Activated CD4-positive, alpha-beta T cell treated with anti-CD3 and anti-CD28 coated beads, Interleukin-2, amount 50 U/mL, for 16 hours (primary cell): ENCODE measurements at regions not wholly inside any gene's neighbourhood (a gene's known extent, or its start where the extent isn't known, plus 50 kb on each side); places are given as distances from the start of the nearest gene placed in this dataset.

Experiments used
- DNase-seq: peaks from one replicate; pipeline ENCODE4 v3.0.0-alpha.2; 2020

DNA sequence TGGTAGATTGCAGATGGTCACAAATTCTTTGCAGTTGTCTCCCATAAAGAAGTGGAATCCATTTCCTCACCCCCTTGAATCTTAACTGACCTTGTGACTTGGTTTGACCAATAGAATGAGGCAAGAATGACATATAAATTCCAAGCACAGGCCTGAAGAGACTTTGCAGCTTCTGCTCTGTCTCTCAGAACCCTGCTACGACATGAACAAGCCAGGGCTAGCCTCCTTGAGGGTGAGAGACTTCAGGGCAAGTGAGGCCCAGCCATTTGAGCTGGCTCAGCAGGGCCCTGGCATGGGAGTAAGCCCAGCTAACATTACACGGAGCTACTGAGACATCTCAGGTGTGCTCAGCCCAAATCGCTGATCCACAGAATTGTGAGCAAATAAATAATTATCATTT lies 216.3 kb upstream of the MAN1A1 start:
- DNase-seq, result no peak

DNA sequence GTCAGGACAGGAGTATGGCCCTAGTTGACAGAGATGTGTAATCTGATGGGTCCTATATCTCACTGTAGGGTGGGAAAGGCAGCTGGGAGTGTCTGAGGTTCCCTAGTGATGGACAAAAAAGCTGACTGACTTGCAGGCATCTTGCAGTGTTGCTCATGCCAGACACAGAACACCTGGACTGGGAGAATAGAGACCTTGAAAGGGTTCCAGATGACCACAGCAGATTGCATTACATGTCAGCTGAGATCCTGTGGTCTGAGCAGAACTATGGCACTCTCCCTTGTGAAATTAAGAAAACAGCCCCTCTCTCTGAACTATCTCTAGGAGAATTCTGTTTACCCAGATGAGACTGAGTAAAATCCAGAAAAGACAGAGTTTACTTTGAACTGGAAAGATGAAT lies 212.6 kb upstream of the MAN1A1 start:
- DNase-seq, result no peak

DNA sequence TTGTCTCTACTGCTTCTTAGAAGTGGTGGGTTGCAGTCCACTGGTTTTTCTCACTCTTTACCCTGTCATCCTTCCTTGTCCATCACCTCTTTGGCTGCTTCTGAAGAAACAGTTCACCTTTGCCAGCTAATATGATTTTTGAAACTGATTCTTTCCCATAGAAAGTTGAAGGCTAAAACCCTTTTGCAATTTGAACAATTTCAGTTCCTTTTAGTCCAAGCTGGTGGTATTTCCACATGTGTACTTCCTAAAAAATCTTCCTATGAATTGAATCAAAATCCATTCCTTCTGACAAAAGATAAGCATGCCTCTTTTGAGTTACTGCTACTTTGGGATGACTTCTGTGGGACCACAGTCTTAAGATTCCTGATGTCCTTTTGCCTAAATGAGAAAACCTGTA lies 210.0 kb upstream of the MAN1A1 start:
- DNase-seq, result no peak

- no peak for DNase-seq
Measured at GRCh38 chr6:119557239-119557638, 207.7 kb upstream of the MAN1A1 start.

- no peak for DNase-seq
Measured at GRCh38 chr6:119552021-119552420, 202.5 kb upstream of the MAN1A1 start.

GRCh38 chr6:119547024-119547423 lies 197.5 kb upstream of the MAN1A1 start:
- no peak for DNase-seq

DNA sequence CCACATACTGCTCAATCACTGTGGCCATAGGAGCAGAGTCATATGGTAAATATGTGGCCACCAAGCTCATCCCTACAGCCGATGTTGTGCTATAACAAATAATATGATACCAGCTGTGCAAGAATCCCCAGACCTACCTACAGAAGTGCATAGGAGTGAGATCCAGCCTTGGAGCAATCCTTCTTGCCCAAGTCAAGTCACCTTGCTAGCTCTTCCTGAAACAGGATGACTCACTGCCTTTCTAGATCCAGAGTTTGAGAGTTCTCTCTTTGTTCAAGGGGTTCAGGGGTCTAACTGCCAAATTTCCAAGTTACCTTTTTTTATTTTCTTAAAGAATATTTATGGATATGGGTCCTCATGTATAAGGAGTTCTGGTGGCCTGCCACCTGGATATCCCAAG lies 195.7 kb upstream of the MAN1A1 start:
- no peak for DNase-seq

DNA sequence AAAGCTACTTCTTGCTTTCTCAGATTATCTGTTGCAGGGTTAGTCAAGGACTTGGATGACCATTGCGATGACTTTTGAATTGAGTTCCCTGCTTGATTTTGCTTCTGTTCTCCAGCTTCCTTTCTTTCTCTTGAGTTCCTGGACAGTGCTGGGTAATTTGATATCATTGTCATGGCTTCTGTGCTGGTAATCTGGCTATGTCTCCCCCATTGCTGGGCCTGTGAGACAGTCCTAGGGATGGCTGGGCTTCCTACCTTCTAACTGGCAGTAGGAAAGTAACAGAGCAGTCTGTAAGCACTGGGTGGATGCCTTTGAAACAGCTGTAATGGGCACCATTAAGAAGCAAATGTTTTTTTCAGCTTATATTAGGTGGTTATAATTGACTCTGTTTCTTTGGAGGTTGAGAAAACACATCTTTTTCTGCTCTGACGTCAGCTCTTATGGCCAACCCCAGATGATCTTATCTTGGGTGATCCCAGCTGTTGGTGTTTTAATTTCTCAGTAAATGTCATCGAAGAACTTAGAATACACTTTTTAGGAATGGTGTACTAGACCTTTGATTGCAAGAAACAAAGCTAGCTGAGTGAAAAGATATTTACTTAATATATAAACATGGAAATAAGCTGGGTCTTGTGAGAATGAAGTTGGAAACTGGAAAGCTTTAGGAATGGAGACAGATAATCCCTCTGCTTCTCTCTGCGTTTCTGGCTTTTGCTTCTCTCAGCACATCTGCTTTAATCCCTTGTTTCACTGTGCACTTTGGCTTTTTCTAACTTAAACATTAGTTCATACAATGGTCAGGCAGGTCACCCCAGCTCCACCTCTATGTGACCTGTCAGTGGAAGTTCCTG lies 195.0 kb upstream of the MAN1A1 start:
- DNase-seq, result no peak

- no peak for DNase-seq
Measured at GRCh38 chr6:119543332-119543731, 193.8 kb upstream of the MAN1A1 start.

GRCh38 chr6:119542037-119542436 lies 192.5 kb upstream of the MAN1A1 start:
- DNase-seq, result no peak

DNA sequence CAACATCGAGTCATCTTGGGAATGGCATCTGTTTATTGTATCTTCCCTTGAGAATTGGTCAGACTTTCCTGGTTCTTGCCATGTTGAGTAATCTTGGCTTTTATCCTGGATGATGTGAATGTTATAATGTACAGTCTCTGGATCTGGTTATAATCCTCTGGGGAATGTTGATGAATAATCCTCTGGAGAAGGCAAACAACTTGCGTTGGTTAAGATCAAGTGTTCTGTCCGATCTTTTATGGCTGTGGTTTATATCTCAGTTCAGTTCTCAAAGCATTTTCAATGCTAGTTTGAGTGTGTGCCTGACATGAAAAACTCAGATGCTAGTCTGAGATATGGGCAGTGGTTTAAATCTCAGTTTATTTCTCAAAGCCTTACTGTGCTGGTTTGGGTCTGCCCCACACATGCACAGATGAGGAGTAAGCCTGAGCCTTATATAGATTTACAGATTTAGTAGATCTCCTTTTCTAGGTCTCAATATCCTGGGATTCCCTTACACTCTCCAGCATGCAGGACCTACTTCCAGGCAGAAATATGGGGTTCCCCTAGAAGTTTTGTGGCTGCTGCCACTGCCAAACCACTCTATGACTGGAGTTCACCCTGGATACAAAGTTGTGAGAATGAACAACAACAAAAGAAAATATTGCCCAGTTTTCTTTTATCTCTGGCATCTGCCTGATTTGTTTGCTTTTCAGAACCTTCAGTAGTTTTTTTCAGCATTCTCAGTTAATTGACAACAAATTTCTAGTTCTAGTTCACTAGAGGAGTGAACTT lies 191.8 kb upstream of the MAN1A1 start:
- DNase-seq, result no peak

- DNase-seq, result no peak
Measured at GRCh38 chr6:119540417-119540816, 190.9 kb upstream of the MAN1A1 start.

DNA sequence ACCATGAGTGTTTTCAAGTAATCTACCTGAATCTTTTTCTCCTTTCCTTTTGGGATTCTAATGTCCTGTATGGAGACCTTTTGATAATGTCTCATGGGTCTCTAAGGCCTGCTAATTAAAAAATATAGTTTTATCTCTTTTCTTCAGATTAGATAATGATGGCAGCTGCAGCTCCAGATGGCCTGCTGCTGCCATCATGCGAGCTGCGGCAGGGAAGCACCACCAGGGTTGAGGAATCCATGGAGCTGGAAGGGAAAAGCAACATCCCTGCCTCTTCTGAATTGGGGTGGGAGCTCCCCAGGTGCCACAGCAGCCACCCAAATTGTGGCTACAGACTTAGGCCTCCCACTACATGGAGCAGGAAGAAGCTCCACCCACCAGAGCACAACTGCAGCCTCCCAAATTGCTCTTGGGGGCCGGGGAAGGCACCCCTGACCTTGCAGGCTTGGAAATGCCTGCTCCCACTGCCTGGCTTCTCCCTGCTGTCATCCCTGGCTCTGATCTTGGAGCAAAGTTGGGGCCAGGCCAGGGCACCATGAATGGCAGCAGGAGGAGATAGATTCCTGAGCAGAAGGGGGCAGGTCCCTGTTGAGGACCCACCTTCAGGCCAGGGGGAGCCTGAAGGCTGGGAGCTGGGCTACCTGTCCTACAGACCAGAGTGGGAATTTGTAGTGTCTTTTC lies 189.6 kb upstream of the MAN1A1 start:
- DNase-seq, result no peak

- no peak for DNase-seq
Measured at GRCh38 chr6:119536666-119537065, 187.1 kb upstream of the MAN1A1 start.

- no peak for DNase-seq
Measured at GRCh38 chr6:119535332-119535731, 185.8 kb upstream of the MAN1A1 start.

DNA sequence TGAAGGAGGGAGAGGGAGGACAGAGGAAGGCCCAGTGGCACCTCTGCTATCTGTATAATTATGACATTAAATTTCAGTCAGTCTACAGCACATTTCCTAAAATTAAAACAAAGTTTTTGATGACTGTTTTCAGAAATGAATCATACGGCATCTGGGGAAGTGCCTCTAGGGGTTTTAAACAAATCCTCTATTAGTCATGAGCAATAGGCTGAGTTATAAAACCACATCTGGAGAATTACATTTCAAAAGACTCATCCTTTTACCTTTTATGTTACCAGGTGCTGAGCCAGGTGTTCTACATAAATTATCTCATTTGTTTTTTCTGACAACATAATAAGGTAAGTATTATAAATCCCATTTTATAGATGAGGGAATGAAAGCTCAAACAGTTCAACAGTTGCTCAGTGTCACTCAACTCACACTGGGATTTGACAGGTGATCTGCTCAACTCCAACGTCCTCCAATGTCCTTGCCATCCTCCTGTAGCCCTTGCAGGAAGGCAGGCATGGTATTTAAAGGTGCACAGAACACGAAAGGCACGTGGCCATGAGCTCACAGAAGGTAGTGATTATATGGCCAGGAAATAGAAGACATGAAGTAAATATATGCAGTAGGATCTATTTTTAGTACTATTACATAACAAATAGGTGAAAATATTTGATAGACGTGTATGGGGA lies 184.2 kb upstream of the MAN1A1 start:
- peak; percentile 59 for DNase-seq

DNA sequence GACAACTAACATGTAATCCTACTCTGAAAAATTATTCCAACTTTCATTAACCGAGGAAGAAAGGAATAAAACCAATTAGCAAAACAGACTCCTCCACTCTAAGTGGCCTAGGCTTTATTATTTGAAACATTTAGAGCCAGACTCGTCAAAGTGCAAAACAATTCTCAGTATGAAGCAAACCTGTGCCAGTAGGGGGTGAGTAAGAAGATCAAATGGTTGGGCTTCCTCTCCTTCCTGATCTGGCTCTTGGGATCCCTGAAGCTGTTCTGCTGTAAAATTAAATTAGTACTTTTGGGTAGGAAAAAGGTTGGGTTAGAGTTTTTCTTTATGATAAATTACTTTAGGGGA lies 177.6 kb upstream of the MAN1A1 start:
- DNase-seq, result no peak

DNA sequence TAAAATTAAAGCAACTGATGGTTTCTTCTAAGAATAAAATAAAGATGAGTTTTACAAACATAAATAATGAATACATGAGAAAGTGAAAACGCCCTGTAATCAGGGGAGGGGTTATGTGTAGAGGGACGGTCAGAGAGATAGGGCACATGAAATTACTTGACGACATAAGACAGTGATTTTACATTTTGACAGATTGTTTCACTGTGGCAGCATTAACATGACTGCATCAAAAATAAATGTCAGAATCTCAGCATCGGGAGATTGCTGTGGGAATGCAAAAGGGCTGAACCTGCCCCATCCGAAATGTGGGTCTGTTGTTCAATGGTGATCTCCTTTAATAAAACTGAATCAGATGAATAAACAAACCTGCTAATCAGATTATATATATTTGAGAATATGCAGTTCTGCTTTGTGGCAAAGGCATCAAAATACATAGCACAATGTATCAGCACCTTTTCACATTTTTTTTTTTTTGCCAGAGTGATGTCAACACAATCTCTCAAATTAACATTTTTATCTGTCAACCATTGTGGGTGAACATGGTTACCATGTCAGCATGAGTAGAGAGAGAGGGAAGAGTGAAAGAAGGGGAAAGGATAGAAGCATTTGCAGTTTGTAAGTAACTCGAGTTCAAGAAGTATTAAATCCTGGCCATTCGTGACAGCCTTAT lies 177.1 kb upstream of the MAN1A1 start:
- no peak for DNase-seq

GRCh38 chr6:119524410-119524809 lies 174.8 kb upstream of the MAN1A1 start:
- DNase-seq, result no peak

- no peak for DNase-seq
Measured at GRCh38 chr6:119523556-119523955, 174.0 kb upstream of the MAN1A1 start.

DNA sequence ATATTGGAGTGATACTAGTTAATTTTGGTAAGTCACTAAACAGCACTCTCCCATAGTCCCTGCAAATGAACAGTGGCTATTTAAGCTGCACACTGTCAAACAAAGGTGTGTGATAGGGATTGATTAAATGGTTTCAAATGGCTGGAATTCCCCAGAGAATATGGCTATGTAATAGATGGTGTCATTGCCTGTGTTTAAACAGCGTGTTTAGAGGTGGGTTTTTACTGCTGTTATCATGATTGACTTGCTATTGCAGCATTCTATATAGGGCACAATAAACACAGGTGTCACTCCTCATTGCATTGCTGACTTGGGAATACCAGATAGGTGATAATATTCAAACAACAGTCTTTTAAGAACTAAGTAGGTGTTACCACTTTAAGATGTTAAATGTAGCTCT lies 171.7 kb upstream of the MAN1A1 start:
- no peak for DNase-seq

DNA sequence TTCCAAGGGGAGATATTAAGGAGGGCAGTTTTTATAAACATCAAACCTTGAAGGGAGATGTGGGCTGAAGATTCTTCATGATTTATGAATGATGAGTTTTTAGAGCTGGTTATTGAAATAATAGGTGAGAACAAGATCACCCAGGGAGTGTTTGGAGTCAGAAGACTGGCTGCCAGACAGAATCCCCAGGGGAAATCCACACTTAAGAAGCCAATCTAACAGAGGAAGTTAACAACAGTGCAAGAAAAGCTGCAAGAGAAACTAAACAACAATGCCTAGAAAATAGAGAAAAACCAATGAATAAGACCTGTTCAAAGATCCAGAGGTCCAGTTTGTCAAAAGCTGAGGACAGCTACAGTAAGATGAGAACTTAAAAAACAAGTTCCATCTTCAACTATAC lies 167.9 kb upstream of the MAN1A1 start:
- no peak for DNase-seq

GRCh38 chr6:119514345-119514744 lies 164.8 kb upstream of the MAN1A1 start:
- DNase-seq, result no peak
